ENCODE measurements at regions not wholly inside any gene's neighbourhood (a gene's known extent, or its start where the extent isn't known, plus 50 kb on each side); places are given as distances from the start of the nearest gene placed in this dataset.
"Not testable (repeated sequence)": the region's sequence is repeated elsewhere in the genome, so short reads cannot be mapped to it uniquely, and the experiment has no call there.

DNA sequence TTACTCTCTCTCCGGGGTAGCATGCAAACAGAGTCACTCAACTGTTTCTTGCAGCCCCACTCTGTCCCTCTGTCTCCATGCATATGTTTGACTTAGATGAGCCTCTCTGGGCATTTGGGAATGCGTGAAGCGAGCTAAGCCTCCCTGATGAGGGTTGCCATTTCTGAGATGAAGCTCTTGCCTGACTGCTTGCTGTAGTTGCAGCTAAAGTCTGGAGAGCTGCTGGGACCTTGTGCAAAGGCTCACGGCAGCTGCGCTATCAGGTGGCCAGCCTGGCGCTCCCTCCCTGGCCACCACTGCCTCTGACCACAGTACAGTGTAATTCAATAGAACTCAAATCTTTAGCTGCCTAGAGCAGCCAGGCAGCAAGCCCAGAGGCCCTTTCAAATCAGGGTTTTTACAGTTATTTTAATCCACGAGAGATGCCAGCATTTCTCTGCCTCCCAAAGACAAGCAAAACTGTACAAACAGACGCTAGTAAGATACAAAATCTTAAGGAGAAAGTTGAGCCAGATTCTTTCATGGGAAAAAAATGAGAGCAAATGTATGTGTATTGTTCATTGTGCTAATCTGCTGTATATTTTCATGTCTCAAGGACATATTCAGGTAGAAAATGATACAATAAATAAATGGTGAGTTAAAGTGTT lies 694.6 kb downstream of the PRIM2 start:
- not testable (repeated sequence) for H3K4me3 ChIP-seq (ENCODE audit: low read depth in 1 of 5, low read length in 5 of 5); H3K9ac ChIP-seq (ENCODE audit: low read length in 5 of 5); H3K27me3 ChIP-seq (ENCODE audit: control insufficient read depth in 5 of 5, insufficient read depth in 4 of 5, low read length in 5 of 5); H3K4me1 ChIP-seq (ENCODE audit: control insufficient read depth in 5 of 5, insufficient read depth in 5 of 5, low read length in 5 of 5); H3K36me3 ChIP-seq (ENCODE audit: control insufficient read depth in 5 of 5, insufficient read depth in 5 of 5, low read length in 5 of 5); H3K27ac ChIP-seq (ENCODE audit: low read depth, low read length); H3K9me3 ChIP-seq (ENCODE audit: control insufficient read depth in 5 of 5, low read length in 5 of 5)

DNA sequence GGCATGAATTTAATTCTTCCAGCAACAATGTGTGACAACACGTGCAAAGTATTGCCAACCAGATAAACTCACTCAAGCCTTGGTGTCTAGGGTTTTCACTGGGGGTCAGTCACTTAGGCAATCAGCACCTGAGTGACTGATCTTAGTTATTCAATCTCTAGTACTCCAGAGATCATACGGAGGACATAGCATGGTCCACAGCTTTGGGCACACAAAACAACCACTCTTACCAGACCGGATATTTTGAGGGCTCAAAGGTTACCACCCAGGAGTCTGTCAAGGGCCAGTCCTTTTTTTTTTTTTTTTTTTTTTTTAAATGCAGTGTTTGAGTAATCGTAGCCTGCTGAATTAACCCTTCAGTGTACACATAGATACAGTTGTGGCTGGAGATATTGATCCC lies 699.2 kb downstream of the PRIM2 start:
- H3K9me3 ChIP-seq (ENCODE audit: control insufficient read depth in 5 of 5, low read length in 5 of 5); H3K4me1 ChIP-seq (ENCODE audit: control insufficient read depth in 5 of 5, insufficient read depth in 5 of 5, low read length in 5 of 5); H3K27me3 ChIP-seq (ENCODE audit: control insufficient read depth in 5 of 5, insufficient read depth in 4 of 5, low read length in 5 of 5); H3K9ac ChIP-seq (ENCODE audit: low read length in 5 of 5); H3K36me3 ChIP-seq (ENCODE audit: control insufficient read depth in 5 of 5, insufficient read depth in 5 of 5, low read length in 5 of 5); H3K4me3 ChIP-seq (ENCODE audit: low read depth in 1 of 5, low read length in 5 of 5); H3K27ac ChIP-seq (ENCODE audit: low read depth, low read length): not testable (repeated sequence)

DNA sequence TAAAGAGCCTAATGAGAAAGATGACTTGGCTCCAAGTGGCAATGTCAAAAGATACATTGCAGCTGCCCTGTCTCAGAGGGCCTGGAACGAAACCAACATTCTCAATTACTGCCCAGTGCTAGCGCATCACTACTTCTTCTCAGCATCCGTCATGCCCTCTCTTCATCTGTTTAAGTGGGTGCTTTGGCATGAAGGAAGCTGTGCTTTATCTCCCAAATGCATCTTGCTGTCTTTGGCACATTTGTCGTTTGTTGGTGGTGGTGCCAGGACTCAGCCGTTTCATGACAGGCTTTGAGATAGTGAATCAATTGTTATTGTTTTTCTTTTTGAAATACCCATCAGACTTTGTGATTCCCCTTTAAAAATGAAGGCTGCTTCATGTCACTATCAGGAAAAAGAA lies 710.8 kb downstream of the PRIM2 start:
- H3K27me3 ChIP-seq (ENCODE audit: control insufficient read depth in 5 of 5, insufficient read depth in 4 of 5, low read length in 5 of 5); H3K9me3 ChIP-seq (ENCODE audit: control insufficient read depth in 5 of 5, low read length in 5 of 5); H3K27ac ChIP-seq (ENCODE audit: low read depth, low read length); H3K36me3 ChIP-seq (ENCODE audit: control insufficient read depth in 5 of 5, insufficient read depth in 5 of 5, low read length in 5 of 5); H3K9ac ChIP-seq (ENCODE audit: low read length in 5 of 5); H3K4me3 ChIP-seq (ENCODE audit: low read depth in 1 of 5, low read length in 5 of 5); H3K4me1 ChIP-seq (ENCODE audit: control insufficient read depth in 5 of 5, insufficient read depth in 5 of 5, low read length in 5 of 5): not testable (repeated sequence)

DNA sequence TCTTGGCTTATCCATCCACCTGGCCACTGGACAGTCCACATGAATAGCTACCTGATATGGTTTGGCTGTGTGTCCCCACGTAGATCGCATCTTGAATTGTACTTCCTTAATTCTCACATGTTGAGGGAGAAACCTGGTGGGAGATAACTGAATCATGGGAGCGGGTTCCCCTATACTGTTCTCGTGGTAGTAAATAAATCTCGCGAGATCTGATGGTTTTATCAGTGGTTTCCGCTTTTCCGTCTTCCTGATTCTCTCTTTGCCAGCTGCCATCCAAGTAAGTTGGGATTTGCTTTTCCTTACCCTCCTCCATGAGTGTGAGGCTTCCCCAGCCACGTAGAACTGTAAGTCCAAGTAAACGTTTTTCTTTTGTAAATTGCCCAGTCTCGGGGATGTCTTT lies 720.8 kb downstream of the PRIM2 start:
- not testable (repeated sequence) for H3K27me3 ChIP-seq (ENCODE audit: control insufficient read depth in 5 of 5, insufficient read depth in 4 of 5, low read length in 5 of 5); H3K36me3 ChIP-seq (ENCODE audit: control insufficient read depth in 5 of 5, insufficient read depth in 5 of 5, low read length in 5 of 5); H3K9me3 ChIP-seq (ENCODE audit: control insufficient read depth in 5 of 5, low read length in 5 of 5)

DNA sequence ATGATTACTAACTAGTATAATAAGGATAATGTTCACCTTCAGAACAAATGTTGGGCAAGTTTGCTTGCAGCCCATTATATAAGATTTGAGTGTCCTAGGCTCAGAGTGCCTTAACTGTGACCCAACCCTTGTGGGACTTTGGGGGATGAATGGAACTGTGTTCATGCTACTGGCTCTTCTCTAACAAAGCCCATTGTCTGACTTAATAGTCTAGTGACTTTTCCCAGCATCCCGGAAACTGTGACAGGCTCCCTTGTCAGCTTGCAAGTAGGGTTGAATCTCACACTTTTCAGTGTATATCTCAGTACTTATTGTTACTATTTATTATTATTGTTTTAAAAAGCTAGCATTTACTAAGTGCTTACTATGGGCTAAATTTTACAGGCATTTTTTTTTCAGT lies 729.2 kb downstream of the PRIM2 start:
- H3K36me3 ChIP-seq (ENCODE audit: control insufficient read depth in 5 of 5, insufficient read depth in 5 of 5, low read length in 5 of 5); H3K4me3 ChIP-seq (ENCODE audit: low read depth in 1 of 5, low read length in 5 of 5); H3K27me3 ChIP-seq (ENCODE audit: control insufficient read depth in 5 of 5, insufficient read depth in 4 of 5, low read length in 5 of 5); H3K27ac ChIP-seq (ENCODE audit: low read depth, low read length); H3K9me3 ChIP-seq (ENCODE audit: control insufficient read depth in 5 of 5, low read length in 5 of 5); H3K9ac ChIP-seq (ENCODE audit: low read length in 5 of 5); H3K4me1 ChIP-seq (ENCODE audit: control insufficient read depth in 5 of 5, insufficient read depth in 5 of 5, low read length in 5 of 5): not testable (repeated sequence)

More for the DNA sequence above, 720.8 kb downstream of the PRIM2 start:
- not testable (repeated sequence) for H3K9ac ChIP-seq (ENCODE audit: low read length in 5 of 5); H3K4me3 ChIP-seq (ENCODE audit: low read depth in 1 of 5, low read length in 5 of 5); H3K27ac ChIP-seq (ENCODE audit: low read depth, low read length); H3K4me1 ChIP-seq (ENCODE audit: control insufficient read depth in 5 of 5, insufficient read depth in 5 of 5, low read length in 5 of 5)

DNA sequence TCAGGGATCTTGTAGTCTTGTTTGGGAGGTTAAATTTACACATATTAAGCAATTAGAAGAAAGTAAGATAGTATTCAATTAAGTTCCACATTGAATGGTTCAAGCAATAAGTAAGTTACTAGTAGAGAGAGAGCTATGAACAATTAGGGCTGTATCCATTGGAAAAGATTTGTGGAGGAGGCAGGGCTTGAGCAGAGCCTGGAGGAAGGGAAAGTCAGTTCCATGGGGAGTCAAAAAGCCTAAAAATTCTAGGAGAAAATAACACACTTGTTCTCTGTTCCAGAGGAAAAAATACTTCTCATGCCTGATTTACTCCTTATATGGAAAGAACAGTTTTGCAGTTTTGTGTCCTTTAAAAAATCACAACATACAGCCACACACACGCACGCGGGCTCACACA lies 730.0 kb downstream of the PRIM2 start:
- H3K4me1 ChIP-seq (ENCODE audit: control insufficient read depth in 5 of 5, insufficient read depth in 5 of 5, low read length in 5 of 5); H3K27ac ChIP-seq (ENCODE audit: low read depth, low read length); H3K4me3 ChIP-seq (ENCODE audit: low read depth in 1 of 5, low read length in 5 of 5); H3K9me3 ChIP-seq (ENCODE audit: control insufficient read depth in 5 of 5, low read length in 5 of 5); H3K27me3 ChIP-seq (ENCODE audit: control insufficient read depth in 5 of 5, insufficient read depth in 4 of 5, low read length in 5 of 5); H3K36me3 ChIP-seq (ENCODE audit: control insufficient read depth in 5 of 5, insufficient read depth in 5 of 5, low read length in 5 of 5); H3K9ac ChIP-seq (ENCODE audit: low read length in 5 of 5): not testable (repeated sequence)

DNA sequence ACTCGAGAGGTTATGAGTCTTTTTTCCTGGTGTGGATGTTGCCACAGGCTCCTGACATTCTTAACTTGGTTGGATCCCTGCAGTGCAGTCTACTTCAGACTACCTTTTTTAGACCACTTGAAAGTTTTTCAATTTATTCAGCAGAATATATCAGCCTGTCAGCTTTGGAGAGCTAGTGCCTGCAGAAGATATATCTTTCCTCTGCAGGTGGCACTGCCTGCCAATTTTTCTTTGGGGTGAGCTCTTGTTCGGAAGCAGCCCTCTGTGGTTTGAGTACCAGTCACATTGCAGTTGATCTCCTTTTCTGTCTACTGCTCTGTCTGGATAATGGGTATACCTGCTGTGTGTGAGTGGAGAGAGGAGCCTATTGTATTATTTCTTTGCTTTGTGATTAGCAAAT lies 730.4 kb downstream of the PRIM2 start:
- not testable (repeated sequence) for H3K4me3 ChIP-seq (ENCODE audit: low read depth in 1 of 5, low read length in 5 of 5); H3K27ac ChIP-seq (ENCODE audit: low read depth, low read length); H3K27me3 ChIP-seq (ENCODE audit: control insufficient read depth in 5 of 5, insufficient read depth in 4 of 5, low read length in 5 of 5); H3K9ac ChIP-seq (ENCODE audit: low read length in 5 of 5); H3K36me3 ChIP-seq (ENCODE audit: control insufficient read depth in 5 of 5, insufficient read depth in 5 of 5, low read length in 5 of 5); H3K4me1 ChIP-seq (ENCODE audit: control insufficient read depth in 5 of 5, insufficient read depth in 5 of 5, low read length in 5 of 5); H3K9me3 ChIP-seq (ENCODE audit: control insufficient read depth in 5 of 5, low read length in 5 of 5)

DNA sequence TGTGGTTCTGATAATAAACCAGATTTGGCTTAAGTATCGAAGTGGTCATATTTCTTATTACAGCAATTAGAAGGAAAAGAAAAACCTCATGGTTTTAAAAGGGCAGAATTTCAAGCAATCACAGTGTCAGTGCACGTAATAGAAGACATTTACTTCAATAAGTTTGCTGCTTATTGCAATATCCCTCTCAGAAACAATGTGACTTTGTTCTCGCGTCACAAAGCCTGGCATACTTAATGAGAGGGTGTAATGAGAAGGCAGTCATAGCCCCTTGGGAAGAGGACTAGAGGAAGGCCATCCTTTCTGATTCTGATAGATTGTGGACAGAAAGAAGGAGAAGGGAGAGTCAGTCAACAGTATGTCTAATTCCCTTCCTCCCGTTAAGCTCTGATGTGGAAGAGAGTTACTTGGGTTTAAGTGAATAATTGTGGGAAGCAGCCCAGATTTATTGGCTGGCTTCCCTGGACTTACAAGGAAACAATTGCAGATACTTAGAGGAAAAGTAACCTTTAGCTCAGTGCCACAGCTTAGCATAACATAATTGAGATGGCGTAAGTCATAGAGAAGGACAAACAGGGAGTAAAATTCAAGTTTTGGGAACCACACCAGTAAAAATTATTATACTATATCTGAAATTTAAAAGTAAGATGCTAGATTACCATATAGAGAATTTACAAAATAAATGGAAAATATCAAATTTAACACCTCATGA lies 738.2 kb downstream of the PRIM2 start:
- not testable (repeated sequence) for H3K4me1 ChIP-seq (ENCODE audit: control insufficient read depth in 5 of 5, insufficient read depth in 5 of 5, low read length in 5 of 5); H3K9me3 ChIP-seq (ENCODE audit: control insufficient read depth in 5 of 5, low read length in 5 of 5); H3K4me3 ChIP-seq (ENCODE audit: low read depth in 1 of 5, low read length in 5 of 5); H3K36me3 ChIP-seq (ENCODE audit: control insufficient read depth in 5 of 5, insufficient read depth in 5 of 5, low read length in 5 of 5); H3K27ac ChIP-seq (ENCODE audit: low read depth, low read length); H3K27me3 ChIP-seq (ENCODE audit: control insufficient read depth in 5 of 5, insufficient read depth in 4 of 5, low read length in 5 of 5); H3K9ac ChIP-seq (ENCODE audit: low read length in 5 of 5)

DNA sequence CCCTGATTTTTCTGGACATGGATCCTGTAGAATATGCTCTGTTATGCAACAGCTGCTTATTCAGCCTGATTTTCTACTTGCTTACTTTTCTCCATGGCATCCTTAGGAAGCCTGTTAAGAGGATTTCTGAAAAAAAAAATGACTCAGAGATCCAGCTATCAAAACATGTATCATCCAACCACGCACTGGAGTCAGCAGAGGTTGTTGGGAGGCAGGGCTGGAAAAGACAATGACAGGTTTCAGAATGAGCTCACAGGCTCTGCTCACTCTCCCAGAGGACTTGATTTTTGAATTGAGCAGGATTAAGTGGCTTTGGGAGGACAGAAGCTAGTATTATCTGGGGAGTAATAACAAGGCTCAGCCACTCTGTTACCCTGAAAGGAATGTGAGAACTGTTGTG lies 742.3 kb downstream of the PRIM2 start:
- H3K9me3 ChIP-seq (ENCODE audit: control insufficient read depth in 5 of 5, low read length in 5 of 5); H3K4me1 ChIP-seq (ENCODE audit: control insufficient read depth in 5 of 5, insufficient read depth in 5 of 5, low read length in 5 of 5); H3K9ac ChIP-seq (ENCODE audit: low read length in 5 of 5); H3K36me3 ChIP-seq (ENCODE audit: control insufficient read depth in 5 of 5, insufficient read depth in 5 of 5, low read length in 5 of 5); H3K27me3 ChIP-seq (ENCODE audit: control insufficient read depth in 5 of 5, insufficient read depth in 4 of 5, low read length in 5 of 5); H3K4me3 ChIP-seq (ENCODE audit: low read depth in 1 of 5, low read length in 5 of 5); H3K27ac ChIP-seq (ENCODE audit: low read depth, low read length): not testable (repeated sequence)

DNA sequence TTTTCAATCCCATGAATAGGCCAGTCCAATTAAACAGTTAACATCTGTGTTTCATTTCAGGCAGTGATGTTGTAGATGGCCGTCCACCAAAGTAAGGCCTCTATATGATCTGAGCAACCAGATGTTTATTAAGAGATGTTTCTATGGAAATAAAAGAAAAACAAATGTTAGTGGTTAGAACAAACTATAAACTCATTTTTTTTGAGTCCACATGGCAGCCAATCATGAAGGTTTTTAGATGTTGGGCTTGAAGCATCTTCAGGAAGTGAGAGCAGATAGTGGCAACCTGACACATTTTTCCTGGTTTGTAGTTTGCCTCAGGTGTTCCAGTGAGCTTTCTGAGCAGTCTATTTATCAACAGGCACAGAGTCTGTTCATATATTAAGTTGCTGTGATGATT lies 746.1 kb downstream of the PRIM2 start:
- not testable (repeated sequence) for H3K4me3 ChIP-seq (ENCODE audit: low read depth in 1 of 5, low read length in 5 of 5); H3K9ac ChIP-seq (ENCODE audit: low read length in 5 of 5); H3K4me1 ChIP-seq (ENCODE audit: control insufficient read depth in 5 of 5, insufficient read depth in 5 of 5, low read length in 5 of 5); H3K36me3 ChIP-seq (ENCODE audit: control insufficient read depth in 5 of 5, insufficient read depth in 5 of 5, low read length in 5 of 5); H3K9me3 ChIP-seq (ENCODE audit: control insufficient read depth in 5 of 5, low read length in 5 of 5); H3K27me3 ChIP-seq (ENCODE audit: control insufficient read depth in 5 of 5, insufficient read depth in 4 of 5, low read length in 5 of 5); H3K27ac ChIP-seq (ENCODE audit: low read depth, low read length)

Data from subcutaneous abdominal adipose tissue (tissue), 5 donors.